HL-60 (cell line): ENCODE measurements at regions not wholly inside any gene's neighbourhood (a gene's known extent, or its start where the extent isn't known, plus 50 kb on each side); places are given as distances from the start of the nearest gene placed in this dataset.

Experiments used
- DNase-seq, 2 experiments: peaks; one replicate each; pipeline ENCODE4 v3.0.0-alpha.2; 2010 to 2020; ENCODE audit warnings: low read depth in 1 of 2, low spot score in 1 of 2
- H3K27ac ChIP-seq: fragments of 250-450 bp; sonication (Bioruptor Pico); replicated peaks from 2 replicates; pipeline ENCODE4 v1.5.1; 2020; ENCODE audit warnings: mild to moderate bottlenecking, moderate library complexity
- H3K27me3 ChIP-seq: fragments of 250-450 bp; sonication (Bioruptor Pico); 2 replicates; pipeline ENCODE4 v1.5.1; 2021; ENCODE audit warnings: mild to moderate bottlenecking, moderate library complexity; ENCODE audit not compliant: insufficient read depth, poor library complexity, severe bottlenecking
- H3K4me3 ChIP-seq: replicated peaks from 2 replicates; pipeline ENCODE4 v1.5.1; 2011; ENCODE audit warnings: mild to moderate bottlenecking, control low read depth, low read length; ENCODE audit not compliant: insufficient read depth
- CTCF ChIP-seq: IDR thresholded peaks from one replicate; pipeline ENCODE4 v1.5.1; 2011; ENCODE audit warnings: low read length, control low read depth, inconsistent platforms; ENCODE audit not compliant: insufficient read depth
- GABPA ChIP-seq: IDR thresholded peaks from 2 replicates; pipeline ENCODE4 v1.6.1; 2012; ENCODE audit warnings: low read depth
- POLR2AphosphoS5 ChIP-seq: IDR thresholded peaks from 2 replicates; pipeline ENCODE4 v1.6.1; 2012; ENCODE audit warnings: low read depth
- SPI1 ChIP-seq: IDR thresholded peaks from 2 replicates; pipeline ENCODE4 v1.6.1; 2012; ENCODE audit warnings: low read depth, mild to moderate bottlenecking, borderline replicate concordance
- TF ChIP-seq, protein P1 (sequence below): IDR thresholded peaks from 2 replicates; pipeline ENCODE4 v1.6.1; 2012; ENCODE audit warnings: low read depth; ENCODE audit not compliant: insufficient replicate concordance

GRCh38 chr12:115072712-115073111 lies 388.7 kb upstream of the TBX3 start:
- DNase-seq: no peak
- H3K27me3 ChIP-seq: no peaks in the 10 kb centered on the region
- no peak overlapping the region for H3K27ac ChIP-seq
- H3K4me3 ChIP-seq: no peak overlapping the region
- TF ChIP-seq GABPA: no peak
- TF ChIP-seq, protein P1, sequence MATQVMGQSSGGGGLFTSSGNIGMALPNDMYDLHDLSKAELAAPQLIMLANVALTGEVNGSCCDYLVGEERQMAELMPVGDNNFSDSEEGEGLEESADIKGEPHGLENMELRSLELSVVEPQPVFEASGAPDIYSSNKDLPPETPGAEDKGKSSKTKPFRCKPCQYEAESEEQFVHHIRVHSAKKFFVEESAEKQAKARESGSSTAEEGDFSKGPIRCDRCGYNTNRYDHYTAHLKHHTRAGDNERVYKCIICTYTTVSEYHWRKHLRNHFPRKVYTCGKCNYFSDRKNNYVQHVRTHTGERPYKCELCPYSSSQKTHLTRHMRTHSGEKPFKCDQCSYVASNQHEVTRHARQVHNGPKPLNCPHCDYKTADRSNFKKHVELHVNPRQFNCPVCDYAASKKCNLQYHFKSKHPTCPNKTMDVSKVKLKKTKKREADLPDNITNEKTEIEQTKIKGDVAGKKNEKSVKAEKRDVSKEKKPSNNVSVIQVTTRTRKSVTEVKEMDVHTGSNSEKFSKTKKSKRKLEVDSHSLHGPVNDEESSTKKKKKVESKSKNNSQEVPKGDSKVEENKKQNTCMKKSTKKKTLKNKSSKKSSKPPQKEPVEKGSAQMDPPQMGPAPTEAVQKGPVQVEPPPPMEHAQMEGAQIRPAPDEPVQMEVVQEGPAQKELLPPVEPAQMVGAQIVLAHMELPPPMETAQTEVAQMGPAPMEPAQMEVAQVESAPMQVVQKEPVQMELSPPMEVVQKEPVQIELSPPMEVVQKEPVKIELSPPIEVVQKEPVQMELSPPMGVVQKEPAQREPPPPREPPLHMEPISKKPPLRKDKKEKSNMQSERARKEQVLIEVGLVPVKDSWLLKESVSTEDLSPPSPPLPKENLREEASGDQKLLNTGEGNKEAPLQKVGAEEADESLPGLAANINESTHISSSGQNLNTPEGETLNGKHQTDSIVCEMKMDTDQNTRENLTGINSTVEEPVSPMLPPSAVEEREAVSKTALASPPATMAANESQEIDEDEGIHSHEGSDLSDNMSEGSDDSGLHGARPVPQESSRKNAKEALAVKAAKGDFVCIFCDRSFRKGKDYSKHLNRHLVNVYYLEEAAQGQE: no peak
- no peak for TF ChIP-seq SPI1
- no peak for TF ChIP-seq CTCF
- TF ChIP-seq POLR2AphosphoS5: no peak

GRCh38 chr12:115070313-115070712 lies 386.3 kb upstream of the TBX3 start:
- no peak overlapping the region for H3K4me3 ChIP-seq
- TF ChIP-seq CTCF (no peak), GABPA (no peak), SPI1 (no peak), POLR2AphosphoS5 (no peak)
- TF ChIP-seq, protein P1: no peak
- no peak overlapping the region for H3K27ac ChIP-seq
- no peaks in the 10 kb centered on the region for H3K27me3 ChIP-seq
- DNase-seq: no peak

GRCh38 chr12:115064296-115064695 lies 380.3 kb upstream of the TBX3 start:
- H3K27me3 ChIP-seq: no peaks in the 10 kb centered on the region
- TF ChIP-seq POLR2AphosphoS5: no peak
- no peak for TF ChIP-seq CTCF
- TF ChIP-seq GABPA: no peak
- no peak for TF ChIP-seq SPI1
- TF ChIP-seq, protein P1: no peak
- DNase-seq: no peak
- H3K27ac ChIP-seq: no peak overlapping the region
- H3K4me3 ChIP-seq: no peak overlapping the region
